PC-3 (cell line): ENCODE measurements at regions not wholly inside any gene's neighbourhood (a gene's known extent, or its start where the extent isn't known, plus 50 kb on each side); places are given as distances from the start of the nearest gene placed in this dataset.

Experiments used
- ATAC-seq: fragments of 200-7000 bp; cut with Tn5 transposase; 2 replicates; pipeline ENCODE4 v1.9.1; 2020; ENCODE audit warnings: mild to moderate bottlenecking, moderate library complexity
- BruUV-seq: library from RNA; stranded (reverse); fragments of 400-500 nt; replicated peaks from 2 replicates; lab custom pipeline; 2021; lab: Mats Ljungman, UMichigan
- CTCF ChIA-PET: fragments of 300-600 bp; sonication (Branson Sonifier 250); formaldehyde crosslinking; loops from one replicate; lab custom pipeline; 2022; ENCODE audit warnings: antibody characterized with exemption; lab: Charles Lee
- POLR2A ChIA-PET: fragments of 300-600 bp; sonication (Branson Sonifier 250); formaldehyde crosslinking; loops from one replicate; lab custom pipeline; 2022; ENCODE audit warnings: antibody characterized with exemption; ENCODE audit not compliant: unreplicated experiment; lab: Charles Lee
- DNase-seq: peaks from one replicate; pipeline ENCODE4 v3.0.0-alpha.2; 2015
- H2AFZ ChIP-seq: fragments of 300-600 bp; sonication (generic); 2 replicates; pipeline ENCODE4 v1.6.0; 2016; ENCODE audit warnings: antibody characterized with exemption, low read length
- H3F3A ChIP-seq: fragments of 300-600 bp; sonication (generic); one replicate; pipeline ENCODE4 v1.6.0; 2017; ENCODE audit warnings: antibody characterized with exemption, low read length, control low read depth, mild to moderate bottlenecking; ENCODE audit not compliant: unreplicated experiment
- H3K27ac ChIP-seq: fragments of 300-600 bp; sonication (generic); 2 replicates; pipeline ENCODE4 v1.5.1; 2016; ENCODE audit warnings: mild to moderate bottlenecking, low read length
- H3K27me3 ChIP-seq: fragments of 300-600 bp; sonication (generic); 2 replicates; pipeline ENCODE4 v1.6.1; 2016; ENCODE audit warnings: low read length, mixed read lengths
- H3K36me3 ChIP-seq: fragments of 300-600 bp; sonication (generic); 2 replicates; pipeline ENCODE4 v1.6.1; 2016; ENCODE audit warnings: low read depth, mixed run types, low read length, mixed read lengths
- H3K4me1 ChIP-seq: fragments of 300-600 bp; sonication (generic); 2 replicates; pipeline ENCODE4 v1.5.1; 2016; ENCODE audit warnings: low read length; ENCODE audit not compliant: insufficient read depth
- H3K4me2 ChIP-seq: fragments of 300-600 bp; sonication (generic); 2 replicates; pipeline ENCODE4 v1.6.0; 2016; ENCODE audit warnings: low read length
- H3K4me3 ChIP-seq: fragments of 300-600 bp; sonication (generic); 2 replicates; pipeline ENCODE4 v1.5.1; 2016; ENCODE audit warnings: mild to moderate bottlenecking, low read length, mixed read lengths
- H3K79me2 ChIP-seq: fragments of 300-600 bp; sonication (generic); 2 replicates; pipeline ENCODE4 v1.6.1; 2017; ENCODE audit warnings: low read length, mixed read lengths
- H3K9ac ChIP-seq: fragments of 300-600 bp; sonication (generic); 2 replicates; pipeline ENCODE4 v1.6.0; 2016; ENCODE audit warnings: mild to moderate bottlenecking, low read length
- H3K9me2 ChIP-seq: fragments of 300-600 bp; sonication (generic); replicated peaks from 2 replicates; pipeline ENCODE4 v1.6.1; 2016; ENCODE audit warnings: mixed run types, low read length, mixed read lengths
- H3K9me3 ChIP-seq: fragments of 300-600 bp; sonication (generic); 2 replicates; pipeline ENCODE4 v1.6.1; 2016; ENCODE audit warnings: low read length, mixed read lengths
- H4K20me1 ChIP-seq: fragments of 300-600 bp; sonication (generic); 2 replicates; pipeline ENCODE4 v1.6.1; 2016; ENCODE audit warnings: low read length, mixed read lengths
- CTCF ChIP-seq: fragments of 300-600 bp; sonication (generic); conservative IDR thresholded peaks from 2 replicates; pipeline ENCODE4 v1.5.1; 2017; ENCODE audit warnings: antibody characterized with exemption, low read depth, mild to moderate bottlenecking, low read length
- EZH2 ChIP-seq: fragments of 300-600 bp; sonication (generic); IDR thresholded peaks from one replicate; pipeline ENCODE4 v1.6.1; 2017; ENCODE audit warnings: antibody characterized with exemption, mild to moderate bottlenecking, low read length; ENCODE audit not compliant: unreplicated experiment
- EZH2phosphoT487 ChIP-seq: fragments of 300-600 bp; sonication (generic); IDR thresholded peaks from 2 replicates; pipeline ENCODE4 v1.6.1; 2018; ENCODE audit warnings: mild to moderate bottlenecking, antibody characterized with exemption, low read length, borderline replicate concordance
- intact Hi-C: fragments of 100-400 bp; cut with micrococcal nuclease; formaldehyde crosslinking; loops from 2 replicates; pipeline ENCODE4 v1.9.0; 2023

GRCh38 chr10:28897617-28898464, 220.5 kb downstream of the BAMBI start:
- H3K9me2 ChIP-seq: no peaks in the 10 kb centered on the region
- H2AFZ ChIP-seq: no peak overlapping the region
- peaks cover 11% of the 10 kb centered on the region for H3K4me1 ChIP-seq
- DNase-seq (no peak), ATAC-seq (no peak)
- no peak overlapping the region for H3K4me3 ChIP-seq
- no peaks in the 10 kb centered on the region for H3K79me2 ChIP-seq
- intact Hi-C loops: no loop called here
- no peaks in the 10 kb centered on the region for H3K27me3 ChIP-seq
- BruUV-seq: no TSS peak
- H3F3A ChIP-seq: no peaks in the 10 kb centered on the region
- no peaks in the 10 kb centered on the region for H3K36me3 ChIP-seq
- POLR2A ChIA-PET: no interaction called here
- no peaks in the 10 kb centered on the region for H4K20me1 ChIP-seq
- H3K9me3 ChIP-seq: no peaks in the 10 kb centered on the region
- CTCF ChIA-PET: no interaction called here
- no peak for TF ChIP-seq EZH2
- no peak for TF ChIP-seq EZH2phosphoT487
- no peak for TF ChIP-seq CTCF
- H3K4me2 ChIP-seq: no peak overlapping the region
- H3K9ac ChIP-seq: no peak overlapping the region
- no peak overlapping the region for H3K27ac ChIP-seq

GRCh38 chr10:28902215-28902614, 224.9 kb downstream of the BAMBI start:
- BruUV-seq: no TSS peak
- no peaks in the 10 kb centered on the region for H4K20me1 ChIP-seq
- no peaks in the 10 kb centered on the region for H3K9me2 ChIP-seq
- no peaks in the 10 kb centered on the region for H3K36me3 ChIP-seq
- POLR2A ChIA-PET: no interaction called here
- TF ChIP-seq EZH2 (no peak), CTCF (no peak), EZH2phosphoT487 (no peak)
- intact Hi-C loops: loop anchor here (10.0 kb wide), 2 partner anchors 203 to 227 kb away; partner anchors contain the start of gene BAMBI
- ATAC-seq: no peak
- H3K4me1 ChIP-seq: peaks cover 36% of the 10 kb centered on the region
- H3K27ac ChIP-seq: no peak overlapping the region
- no peaks in the 10 kb centered on the region for H3F3A ChIP-seq
- no peaks in the 10 kb centered on the region for H3K79me2 ChIP-seq
- CTCF ChIA-PET: no interaction called here
- no peak overlapping the region for H2AFZ ChIP-seq
- H3K4me2 ChIP-seq: no peak overlapping the region
- no peak overlapping the region for H3K4me3 ChIP-seq
- H3K27me3 ChIP-seq: no peaks in the 10 kb centered on the region
- H3K9me3 ChIP-seq: no peaks in the 10 kb centered on the region
- DNase-seq: no peak
- no peak overlapping the region for H3K9ac ChIP-seq

- no peaks in the 10 kb centered on the region for H4K20me1 ChIP-seq
- no peaks in the 10 kb centered on the region for H3K9me3 ChIP-seq
- peaks cover 40% of the 10 kb centered on the region for H3K4me1 ChIP-seq
- peak overlapping the region; percentile 28 for H2AFZ ChIP-seq
- no peaks in the 10 kb centered on the region for H3K9me2 ChIP-seq
- no peak overlapping the region for H3K9ac ChIP-seq
- DNase-seq: no peak
- TF ChIP-seq EZH2phosphoT487: no peak
- no peak for TF ChIP-seq EZH2
- TF ChIP-seq CTCF: no peak
- no peak for ATAC-seq
- no peaks in the 10 kb centered on the region for H3K79me2 ChIP-seq
- H3K4me2 ChIP-seq: peak overlapping the region; percentile 67
- BruUV-seq: no TSS peak
- no peak overlapping the region for H3K27ac ChIP-seq
- CTCF ChIA-PET: no interaction called here
- POLR2A ChIA-PET: no interaction called here
- intact Hi-C loops: loop anchor here (10.0 kb wide), 2 partner anchors 202 to 228 kb away; partner anchors contain the start of gene BAMBI
- H3K4me3 ChIP-seq: no peak overlapping the region
- no peaks in the 10 kb centered on the region for H3K27me3 ChIP-seq
- no peaks in the 10 kb centered on the region for H3K36me3 ChIP-seq
- H3F3A ChIP-seq: no peaks in the 10 kb centered on the region
Observed at GRCh38 chr10:28903063-28903462, 225.7 kb downstream of the BAMBI start.
